SK-N-SH (cell line): ENCODE measurements at regions not wholly inside any gene's neighbourhood (a gene's known extent, or its start where the extent isn't known, plus 50 kb on each side); places are given as distances from the start of the nearest gene placed in this dataset.

ENCODE experiments used
- CTCF ChIA-PET: fragments of 300-600, 350-600 bp; formaldehyde crosslinking; extraction: SDS; loops from one replicate; lab custom pipeline; 2021; lab: Yijun Ruan, JAX
- POLR2A ChIA-PET: fragments of 350-600 bp; sonication (Branson Sonifier 250); formaldehyde crosslinking; extraction: SDS; loops from one replicate; lab custom pipeline; 2020; ENCODE audit warnings: antibody characterized with exemption, inconsistent platforms; lab: Yijun Ruan, JAX
- DNase-seq: peaks from one replicate; pipeline ENCODE4 v3.0.0; 2012
- H2AFZ ChIP-seq: fragments of 200-600 bp; sonication (generic); 2 replicates; pipeline ENCODE4 v1.8.1; 2016; ENCODE audit warnings: antibody characterized with exemption, mild to moderate bottlenecking, low read depth
- H3F3A ChIP-seq: fragments of 200-600 bp; sonication (generic); replicated peaks from 2 replicates; pipeline ENCODE3; 2016; ENCODE audit warnings: antibody characterized with exemption, mild to moderate bottlenecking; ENCODE audit not compliant: insufficient read depth
- H3K27ac ChIP-seq, 2 experiments: fragments of 200-500 bp in 1 of 2; fragments of 200-600 bp in 1 of 2; sonication (Bioruptor generic) in 1 of 2; sonication (generic), shearing (Covaris generic) in 1 of 2; 2 replicates each; pipeline versions ENCODE4 v1.5.1 to v1.6.1; 2014 to 2016; ENCODE audit warnings: low read depth in 2 of 2, inconsistent platforms in 1 of 2, low read length in 1 of 2, mild to moderate bottlenecking in 1 of 2, mixed read lengths in 1 of 2
- H3K27me3 ChIP-seq: fragments of 200-600 bp; sonication (generic), shearing (Covaris generic); 2 replicates; pipeline ENCODE4 v1.6.1; 2016; ENCODE audit warnings: mixed run types; ENCODE audit not compliant: insufficient read depth
- H3K36me3 ChIP-seq, 2 experiments: fragments of 200-500 bp in 1 of 2; fragments of 200-600 bp in 1 of 2; sonication (Bioruptor generic) in 1 of 2; sonication (generic) in 1 of 2; replicated peaks in 1 of 2; 2 replicates each; pipeline versions ENCODE3 to v1.5.1; 2014 to 2016; ENCODE audit warnings: low read length in 1 of 2, mild to moderate bottlenecking in 1 of 2; ENCODE audit not compliant: insufficient read depth in 2 of 2, control insufficient read depth in 1 of 2
- H3K4me1 ChIP-seq, 2 experiments: fragments of 200-500 bp in 1 of 2; fragments of 200-600 bp in 1 of 2; sonication (Bioruptor generic) in 1 of 2; sonication (generic), shearing (Covaris generic) in 1 of 2; 2 replicates each; pipeline versions ENCODE4 v1.5.1 to v1.6.1; 2014 to 2016; ENCODE audit warnings: low read depth in 1 of 2, low read length in 1 of 2, mixed run types in 1 of 2; ENCODE audit not compliant: insufficient read depth in 2 of 2, control insufficient read depth in 1 of 2
- H3K4me2 ChIP-seq: fragments of 200-600 bp; sonication (generic), shearing (Covaris generic); 2 replicates; pipeline ENCODE4 v1.6.1; 2017; ENCODE audit warnings: mixed run types
- H3K4me3 ChIP-seq, 2 experiments: fragments of 200-500 bp in 1 of 2; fragments of 200-600 bp in 1 of 2; sonication (Bioruptor generic) in 1 of 2; sonication (generic), shearing (Covaris generic) in 1 of 2; 2 replicates each; pipeline versions ENCODE4 v1.5.1 to v1.8.1; 2014 to 2016; ENCODE audit warnings: low read depth in 2 of 2, inconsistent platforms in 1 of 2, low read length in 1 of 2, mild to moderate bottlenecking in 1 of 2, mixed read lengths in 1 of 2, moderate library complexity in 1 of 2
- H3K79me2 ChIP-seq: fragments of 200-600 bp; sonication (generic); 2 replicates; pipeline ENCODE4 v1.8.1; 2017; ENCODE audit warnings: mild to moderate bottlenecking; ENCODE audit not compliant: insufficient read depth
- H3K9ac ChIP-seq: fragments of 200-600 bp; sonication (generic); 2 replicates; pipeline ENCODE4 v1.6.1; 2017; ENCODE audit warnings: mixed run types
- H3K9me2 ChIP-seq: fragments of 200-600 bp; sonication (generic); 2 replicates; pipeline ENCODE4 v1.6.1; 2017; ENCODE audit warnings: mixed run types
- H3K9me3 ChIP-seq: fragments of 200-600 bp; sonication (generic); 2 replicates; pipeline ENCODE4 v1.6.1; 2017; ENCODE audit warnings: mixed run types, mild to moderate bottlenecking, moderate library complexity
- H4K20me1 ChIP-seq: fragments of 200-600 bp; sonication (generic); 2 replicates; pipeline ENCODE4 v1.6.1; 2017; ENCODE audit warnings: mild to moderate bottlenecking, mixed run types; ENCODE audit not compliant: insufficient read depth
- ELF1 ChIP-seq: IDR thresholded peaks from 2 replicates; pipeline ENCODE4 v1.4.0; 2012
- EZH2phosphoT487 ChIP-seq: fragments of 200-600 bp; sonication (generic); IDR thresholded peaks from 2 replicates; pipeline ENCODE4 v1.6.1; 2017; ENCODE audit warnings: low read depth, mixed run types, mild to moderate bottlenecking, antibody characterized with exemption, moderate library complexity, borderline replicate concordance
- FOXM1 ChIP-seq: IDR thresholded peaks from 2 replicates; pipeline ENCODE4 v1.4.0; 2012; ENCODE audit warnings: low read depth, mild to moderate bottlenecking
- GABPA ChIP-seq: IDR thresholded peaks from 2 replicates; pipeline ENCODE4 v1.4.0; 2012; ENCODE audit warnings: low read depth, mild to moderate bottlenecking
- NFIC ChIP-seq: IDR thresholded peaks from 2 replicates; pipeline ENCODE4 v1.4.0; 2012; ENCODE audit warnings: borderline replicate concordance
- NRF1 ChIP-seq: IDR thresholded peaks from 2 replicates; pipeline ENCODE4 v1.6.1; 2012; ENCODE audit warnings: low read depth, mild to moderate bottlenecking, low read length
- POLR2AphosphoS5 ChIP-seq: IDR thresholded peaks from 2 replicates; pipeline ENCODE4 v1.6.1; 2012; ENCODE audit warnings: low read depth, low read length
- RAD21 ChIP-seq: IDR thresholded peaks from 2 replicates; pipeline ENCODE4 v1.6.1; 2012; ENCODE audit warnings: mild to moderate bottlenecking, low read length
- RXRA ChIP-seq: IDR thresholded peaks from 2 replicates; pipeline ENCODE4 v1.4.0; 2012; ENCODE audit warnings: low read depth, mild to moderate bottlenecking, borderline replicate concordance
- SMC3 ChIP-seq: IDR thresholded peaks from 2 replicates; pipeline ENCODE4 v1.6.1; 2012; ENCODE audit warnings: low read depth, low read length, improper control_type of control experiment
- TAF1 ChIP-seq: IDR thresholded peaks from 2 replicates; pipeline ENCODE4 v1.6.1; 2012; ENCODE audit warnings: low read depth, mild to moderate bottlenecking, low read length, moderate library complexity, borderline replicate concordance
- TEAD4 ChIP-seq: IDR thresholded peaks from 2 replicates; pipeline ENCODE4 v1.4.0; 2012; ENCODE audit warnings: mild to moderate bottlenecking, borderline replicate concordance; ENCODE audit not compliant: insufficient read depth
- YY1 ChIP-seq: IDR thresholded peaks from 2 replicates; pipeline ENCODE4 v1.4.0; 2012; ENCODE audit warnings: low read depth, mild to moderate bottlenecking
- WGBS: methylation state at CpG from one replicate; pipeline ENCODE4 v1.1.6; 2017; ENCODE audit warnings: low lambda C conversion rate; 5-methylcytosine and 5-hydroxymethylcytosine counted together
- TF ChIP-seq, protein P1 (sequence below): IDR thresholded peaks from 2 replicates; pipeline ENCODE4 v1.4.0; 2012; ENCODE audit warnings: low read depth, borderline replicate concordance
- TF ChIP-seq, protein P2 (sequence below): fragments of 150-350 bp; IDR thresholded peaks from 2 replicates; pipeline ENCODE4 v1.6.1; 2016; ENCODE audit warnings: mild to moderate bottlenecking, low read depth, low read length
- TF ChIP-seq, protein P3 (sequence below): IDR thresholded peaks from 2 replicates; pipeline ENCODE4 v1.6.1; 2012; ENCODE audit warnings: mild to moderate bottlenecking, low read depth, low read length, moderate library complexity

DNA sequence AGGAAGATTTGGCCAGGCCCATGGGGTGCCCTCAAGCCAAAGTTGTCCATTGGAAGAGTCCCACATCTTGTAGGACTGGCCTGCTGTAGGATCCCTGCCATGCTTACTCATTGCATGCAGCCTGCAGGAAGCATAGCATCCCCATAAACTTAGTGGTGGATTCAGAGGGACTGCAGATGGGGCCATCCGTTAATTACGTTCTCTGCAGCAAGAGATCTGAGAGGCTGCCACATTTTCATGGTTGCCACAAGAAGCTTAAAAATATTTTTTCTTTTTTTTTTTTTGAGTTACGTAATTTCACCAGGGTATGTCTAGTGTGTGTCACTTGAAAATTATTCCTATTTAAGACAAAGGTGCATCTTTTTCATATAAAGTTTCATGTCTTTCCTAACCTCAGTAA, 329.7 kb upstream of the USP24 start:
- CTCF ChIA-PET = no interaction called here
- H3K4me3 ChIP-seq = no peak overlapping the region
- no peaks in the 10 kb centered on the region for H3K9me3 ChIP-seq
- no peaks in the 10 kb centered on the region for H3K36me3 ChIP-seq
- H3F3A ChIP-seq = peaks cover 6% of the 10 kb centered on the region
- H3K4me2 ChIP-seq = no peak overlapping the region
- DNase-seq = no peak
- H4K20me1 ChIP-seq = no peaks in the 10 kb centered on the region
- no peaks in the 10 kb centered on the region for H3K79me2 ChIP-seq
- peaks cover 0 to 4% of the 10 kb centered on the region in 2 experiments; a peak in 1 of 4 replicates for H3K4me1 ChIP-seq
- POLR2A ChIA-PET = no interaction called here
- H2AFZ ChIP-seq = no peak overlapping the region
- no peak overlapping the region for H3K9ac ChIP-seq
- H3K27me3 ChIP-seq = no peaks in the 10 kb centered on the region
- 100% methylated on average over 3 of the region's 3 CpGs for WGBS
- TF ChIP-seq YY1 (no peak), FOXM1 (no peak), NRF1 (no peak), RAD21 (no peak), GABPA (no peak), EZH2phosphoT487 (no peak), TEAD4 (no peak), NFIC (no peak), SMC3 (no peak), POLR2AphosphoS5 (no peak), TAF1 (no peak), RXRA (no peak), ELF1 (no peak)
- TF ChIP-seq, protein P1, sequence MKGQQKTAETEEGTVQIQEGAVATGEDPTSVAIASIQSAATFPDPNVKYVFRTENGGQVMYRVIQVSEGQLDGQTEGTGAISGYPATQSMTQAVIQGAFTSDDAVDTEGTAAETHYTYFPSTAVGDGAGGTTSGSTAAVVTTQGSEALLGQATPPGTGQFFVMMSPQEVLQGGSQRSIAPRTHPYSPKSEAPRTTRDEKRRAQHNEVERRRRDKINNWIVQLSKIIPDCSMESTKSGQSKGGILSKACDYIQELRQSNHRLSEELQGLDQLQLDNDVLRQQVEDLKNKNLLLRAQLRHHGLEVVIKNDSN = no peak
- TF ChIP-seq, protein P2, sequence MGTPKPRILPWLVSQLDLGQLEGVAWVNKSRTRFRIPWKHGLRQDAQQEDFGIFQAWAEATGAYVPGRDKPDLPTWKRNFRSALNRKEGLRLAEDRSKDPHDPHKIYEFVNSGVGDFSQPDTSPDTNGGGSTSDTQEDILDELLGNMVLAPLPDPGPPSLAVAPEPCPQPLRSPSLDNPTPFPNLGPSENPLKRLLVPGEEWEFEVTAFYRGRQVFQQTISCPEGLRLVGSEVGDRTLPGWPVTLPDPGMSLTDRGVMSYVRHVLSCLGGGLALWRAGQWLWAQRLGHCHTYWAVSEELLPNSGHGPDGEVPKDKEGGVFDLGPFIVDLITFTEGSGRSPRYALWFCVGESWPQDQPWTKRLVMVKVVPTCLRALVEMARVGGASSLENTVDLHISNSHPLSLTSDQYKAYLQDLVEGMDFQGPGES = no peak
- TF ChIP-seq, protein P3, sequence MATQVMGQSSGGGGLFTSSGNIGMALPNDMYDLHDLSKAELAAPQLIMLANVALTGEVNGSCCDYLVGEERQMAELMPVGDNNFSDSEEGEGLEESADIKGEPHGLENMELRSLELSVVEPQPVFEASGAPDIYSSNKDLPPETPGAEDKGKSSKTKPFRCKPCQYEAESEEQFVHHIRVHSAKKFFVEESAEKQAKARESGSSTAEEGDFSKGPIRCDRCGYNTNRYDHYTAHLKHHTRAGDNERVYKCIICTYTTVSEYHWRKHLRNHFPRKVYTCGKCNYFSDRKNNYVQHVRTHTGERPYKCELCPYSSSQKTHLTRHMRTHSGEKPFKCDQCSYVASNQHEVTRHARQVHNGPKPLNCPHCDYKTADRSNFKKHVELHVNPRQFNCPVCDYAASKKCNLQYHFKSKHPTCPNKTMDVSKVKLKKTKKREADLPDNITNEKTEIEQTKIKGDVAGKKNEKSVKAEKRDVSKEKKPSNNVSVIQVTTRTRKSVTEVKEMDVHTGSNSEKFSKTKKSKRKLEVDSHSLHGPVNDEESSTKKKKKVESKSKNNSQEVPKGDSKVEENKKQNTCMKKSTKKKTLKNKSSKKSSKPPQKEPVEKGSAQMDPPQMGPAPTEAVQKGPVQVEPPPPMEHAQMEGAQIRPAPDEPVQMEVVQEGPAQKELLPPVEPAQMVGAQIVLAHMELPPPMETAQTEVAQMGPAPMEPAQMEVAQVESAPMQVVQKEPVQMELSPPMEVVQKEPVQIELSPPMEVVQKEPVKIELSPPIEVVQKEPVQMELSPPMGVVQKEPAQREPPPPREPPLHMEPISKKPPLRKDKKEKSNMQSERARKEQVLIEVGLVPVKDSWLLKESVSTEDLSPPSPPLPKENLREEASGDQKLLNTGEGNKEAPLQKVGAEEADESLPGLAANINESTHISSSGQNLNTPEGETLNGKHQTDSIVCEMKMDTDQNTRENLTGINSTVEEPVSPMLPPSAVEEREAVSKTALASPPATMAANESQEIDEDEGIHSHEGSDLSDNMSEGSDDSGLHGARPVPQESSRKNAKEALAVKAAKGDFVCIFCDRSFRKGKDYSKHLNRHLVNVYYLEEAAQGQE = no peak
- no peaks in the 10 kb centered on the region for H3K9me2 ChIP-seq
- H3K27ac ChIP-seq = no peak overlapping the region
